T follicular helper cell (primary cell): ENCODE measurements at regions not wholly inside any gene's neighbourhood (a gene's known extent, or its start where the extent isn't known, plus 50 kb on each side); places are given as distances from the start of the nearest gene placed in this dataset.
A peak's percentile ranks its signal among the peaks of the same experiment; 100 is the strongest.
"Not testable (repeated sequence)": the region's sequence is repeated elsewhere in the genome, so short reads cannot be mapped to it uniquely, and the experiment has no call there.

Experiments
- DNase-seq: peaks from one replicate; pipeline ENCODE4 v3.0.0-alpha.2; 2020; ENCODE audit warnings: low read depth

GRCh38 chr10:5268743-5269142 lies 72.1 kb downstream of the AKR1C4 start:
- DNase-seq: no peak

GRCh38 chr10:5269791-5270190 lies 73.2 kb downstream of the AKR1C4 start:
- DNase-seq: no peak

GRCh38 chr10:5271526-5271925 lies 74.9 kb downstream of the AKR1C4 start:
- DNase-seq: no peak

- no peak for DNase-seq
Observed at GRCh38 chr10:5272065-5272803, 75.6 kb downstream of the AKR1C4 start.

- no peak for DNase-seq
Observed at GRCh38 chr10:5274795-5275194, 78.2 kb downstream of the AKR1C4 start.

- no peak for DNase-seq
Observed at GRCh38 chr10:5281356-5281755, 83.4 kb upstream of the UCN3 start.

- DNase-seq: no peak
Observed at GRCh38 chr10:5282137-5282536, 82.6 kb upstream of the UCN3 start.

- DNase-seq: peak; percentile 22
Observed at GRCh38 chr10:5283305-5284158, 81.2 kb upstream of the UCN3 start.

- no peak for DNase-seq
Observed at GRCh38 chr10:5284311-5285057, 80.3 kb upstream of the UCN3 start.

- no peak for DNase-seq
Observed at GRCh38 chr10:5285186-5285585, 79.6 kb upstream of the UCN3 start.

GRCh38 chr10:5288359-5288758 lies 76.4 kb upstream of the UCN3 start:
- no peak for DNase-seq

GRCh38 chr10:5289228-5289627 lies 75.5 kb upstream of the UCN3 start:
- not testable (repeated sequence) for DNase-seq

GRCh38 chr10:5291501-5292195 lies 73.1 kb upstream of the UCN3 start:
- DNase-seq: peak; percentile 52

GRCh38 chr10:5292196-5292735 lies 72.5 kb upstream of the UCN3 start:
- peak; percentile 16 for DNase-seq

- DNase-seq: not testable (repeated sequence)
Observed at GRCh38 chr10:5292970-5293369, 71.8 kb upstream of the UCN3 start.

- peak; percentile 41 for DNase-seq
Observed at GRCh38 chr10:5293691-5294550, 70.8 kb upstream of the UCN3 start.

GRCh38 chr10:5297466-5297865 lies 67.3 kb upstream of the UCN3 start:
- DNase-seq: no peak

GRCh38 chr10:5297996-5298395 lies 66.8 kb upstream of the UCN3 start:
- no peak for DNase-seq

GRCh38 chr10:5299950-5300349 lies 64.8 kb upstream of the UCN3 start:
- no peak for DNase-seq

- no peak for DNase-seq
Observed at GRCh38 chr10:5303504-5303903, 61.3 kb upstream of the UCN3 start.

GRCh38 chr10:5305374-5305773 lies 59.4 kb upstream of the UCN3 start:
- DNase-seq: no peak
